SK-N-SH treated with all-trans-retinoic acid at 6 μM for 48 hours (cell line): ENCODE measurements at regions not wholly inside any gene's neighbourhood (a gene's known extent, or its start where the extent isn't known, plus 50 kb on each side); places are given as distances from the start of the nearest gene placed in this dataset.

Experiments used
- PATZ1 ChIP-seq: fragments of 250-450 bp; sonication (Bioruptor Pico); IDR thresholded peaks from 2 replicates; pipeline ENCODE4 v1.8.0; 2020; ENCODE audit warnings: mild to moderate bottlenecking, moderate library complexity, borderline replicate concordance
- ZFP30 ChIP-seq: fragments of 450-650 bp; formaldehyde crosslinking; IDR thresholded peaks from 2 replicates; pipeline ENCODE4 v1.5.0; 2022; ENCODE audit warnings: mild to moderate bottlenecking, moderate library complexity

GRCh38 chr10:89952325-89952724 is 250.9 kb downstream of the KIF20B start:
- TF ChIP-seq ZFP30 (no peak), PATZ1 (CRISPR knock-in tag) (no peak)
